H9 (cell line): ENCODE measurements at regions not wholly inside any gene's neighbourhood (a gene's known extent, or its start where the extent isn't known, plus 50 kb on each side); places are given as distances from the start of the nearest gene placed in this dataset.

Experiments
- DNase-seq: peaks from one replicate; pipeline ENCODE4 v3.0.0-alpha.2; 2017
- H2AFZ ChIP-seq: one replicate; pipeline ENCODE4 v1.6.1; 2013; ENCODE audit warnings: mild to moderate bottlenecking, low read length, control low read depth, moderate library complexity
- H2AK5ac ChIP-seq: 2 replicates; pipeline ENCODE4 v1.6.1; 2013; ENCODE audit warnings: low read length, control low read depth, mixed read lengths; ENCODE audit not compliant: insufficient read length
- H2BK120ac ChIP-seq: one replicate; pipeline ENCODE4 v1.6.1; 2013; ENCODE audit warnings: low read depth, mild to moderate bottlenecking, low read length, control low read depth, inconsistent platforms; ENCODE audit not compliant: poor library complexity, severe bottlenecking
- H2BK12ac ChIP-seq: 2 replicates; pipeline ENCODE4 v1.6.1; 2013; ENCODE audit warnings: low read length, control low read depth, mixed read lengths, low read depth; ENCODE audit not compliant: insufficient read length
- H2BK15ac ChIP-seq: 2 replicates; pipeline ENCODE4 v1.6.1; 2013; ENCODE audit warnings: low read depth, low read length, control low read depth
- H2BK20ac ChIP-seq: one replicate; pipeline ENCODE4 v1.6.1; 2013; ENCODE audit warnings: low read depth, mild to moderate bottlenecking, low read length, control low read depth, inconsistent platforms; ENCODE audit not compliant: poor library complexity, severe bottlenecking
- H2BK5ac ChIP-seq: 2 replicates; pipeline ENCODE4 v1.6.1; 2013; ENCODE audit warnings: low read length, control low read depth, mixed read lengths; ENCODE audit not compliant: insufficient read length
- H3K14ac ChIP-seq: 2 replicates; pipeline ENCODE4 v1.6.1; 2013; ENCODE audit warnings: low read length, control low read depth; ENCODE audit not compliant: insufficient read depth
- H3K18ac ChIP-seq: 2 replicates; pipeline ENCODE4 v1.6.1; 2013; ENCODE audit warnings: low read depth, mild to moderate bottlenecking, mixed read lengths, low read length, control low read depth; ENCODE audit not compliant: insufficient read length
- H3K23ac ChIP-seq: 2 replicates; pipeline ENCODE4 v1.6.1; 2013; ENCODE audit warnings: low read length, control low read depth, mixed read lengths, low read depth; ENCODE audit not compliant: insufficient read length
- H3K23me2 ChIP-seq: 2 replicates; pipeline ENCODE4 v1.6.1; 2013; ENCODE audit warnings: low read depth, mild to moderate bottlenecking, mixed read lengths, low read length, control low read depth; ENCODE audit not compliant: insufficient read length, poor library complexity, severe bottlenecking
- H3K27ac ChIP-seq: 2 replicates; pipeline ENCODE4 v1.5.1; 2013; ENCODE audit warnings: low read length, control low read depth, mixed read lengths, low read depth; ENCODE audit not compliant: insufficient read length
- H3K27me3 ChIP-seq: 2 replicates; pipeline ENCODE4 v1.6.1; 2013; ENCODE audit warnings: low read length, control low read depth, inconsistent platforms; ENCODE audit not compliant: insufficient read depth
- H3K4ac ChIP-seq: 2 replicates; pipeline ENCODE4 v1.6.1; 2013; ENCODE audit warnings: low read depth, mild to moderate bottlenecking, control low read depth, inconsistent platforms, low read length, moderate library complexity
- H3K4me1 ChIP-seq: 2 replicates; pipeline ENCODE4 v1.6.1; 2013; ENCODE audit warnings: low read length, control low read depth, inconsistent platforms; ENCODE audit not compliant: insufficient read depth
- H3K4me2 ChIP-seq: 2 replicates; pipeline ENCODE4 v1.6.1; 2013; ENCODE audit warnings: low read length, control low read depth, mixed read lengths; ENCODE audit not compliant: insufficient read length, insufficient read depth
- H3K56ac ChIP-seq: 2 replicates; pipeline ENCODE4 v1.6.1; 2013; ENCODE audit warnings: low read depth, mild to moderate bottlenecking, mixed read lengths, low read length, control low read depth; ENCODE audit not compliant: insufficient read length
- H3K79me1 ChIP-seq: 2 replicates; pipeline ENCODE4 v1.6.1; 2013; ENCODE audit warnings: low read depth, mild to moderate bottlenecking, moderate library complexity, low read length, control low read depth, inconsistent platforms; ENCODE audit not compliant: insufficient read depth, poor library complexity, severe bottlenecking
- H3K79me2 ChIP-seq: 2 replicates; pipeline ENCODE4 v1.6.1; 2013; ENCODE audit warnings: low read length, control low read depth, inconsistent platforms; ENCODE audit not compliant: insufficient read depth
- H3K9ac ChIP-seq: 2 replicates; pipeline ENCODE4 v1.6.1; 2013; ENCODE audit warnings: low read length, control low read depth, mixed read lengths; ENCODE audit not compliant: insufficient read length; ENCODE audit errors: extremely low read depth
- H3K9me3 ChIP-seq: one replicate; pipeline ENCODE4 v1.6.1; 2013; ENCODE audit warnings: low read depth, low read length, inconsistent platforms; ENCODE audit not compliant: control insufficient read depth
- H3T11ph ChIP-seq: one replicate; pipeline ENCODE4 v1.6.1; 2013; ENCODE audit warnings: mild to moderate bottlenecking, low read length, control low read depth, inconsistent platforms
- H4K20me1 ChIP-seq: one replicate; pipeline ENCODE4 v1.6.1; 2013; ENCODE audit not compliant: control insufficient read depth, insufficient read length, insufficient read depth
- H4K5ac ChIP-seq: 2 replicates; pipeline ENCODE4 v1.6.1; 2013; ENCODE audit warnings: low read depth, mild to moderate bottlenecking, mixed read lengths, low read length, control low read depth; ENCODE audit not compliant: insufficient read length
- H4K8ac ChIP-seq: replicated peaks from 2 replicates; pipeline ENCODE4 v1.6.1; 2013; ENCODE audit warnings: low read length, control low read depth, mixed read lengths, low read depth; ENCODE audit not compliant: insufficient read length
- H4K91ac ChIP-seq: 2 replicates; pipeline ENCODE4 v1.6.1; 2013; ENCODE audit warnings: low read depth, mild to moderate bottlenecking, moderate library complexity, mixed read lengths, low read length, control low read depth; ENCODE audit not compliant: insufficient read length
- H3K27ac Mint-ChIP-seq, 3 experiments: 2 replicates in 2 of 3; 3 replicates in 1 of 3; pipeline ENCODE4 v1.8.0; 2020 to 2021; ENCODE audit warnings: mixed read lengths in 3 of 3, mild to moderate bottlenecking in 1 of 3, moderate library complexity in 1 of 3
- H3K27me3 Mint-ChIP-seq: 2 replicates; pipeline ENCODE4 v1.8.0; 2021; ENCODE audit warnings: low read depth, mild to moderate bottlenecking, moderate library complexity, mixed read lengths
- H3K36me3 Mint-ChIP-seq, 3 experiments: 2 replicates in 2 of 3; 3 replicates in 1 of 3; pipeline ENCODE4 v1.8.0; 2020 to 2021; ENCODE audit warnings: low read depth in 3 of 3, mixed read lengths in 3 of 3; ENCODE audit not compliant: insufficient read depth in 1 of 3
- H3K4me1 Mint-ChIP-seq, 2 experiments: 2 replicates each; pipeline ENCODE4 v1.8.0; 2020; ENCODE audit warnings: mixed read lengths in 2 of 2
- H3K4me3 Mint-ChIP-seq, 2 experiments: 2 replicates in 1 of 2; 3 replicates in 1 of 2; pipeline ENCODE4 v1.8.0; 2020 to 2021; ENCODE audit warnings: mild to moderate bottlenecking in 2 of 2, mixed read lengths in 2 of 2, moderate library complexity in 1 of 2
- H3K9me3 Mint-ChIP-seq, 2 experiments: 2 replicates in 1 of 2; 3 replicates in 1 of 2; pipeline ENCODE4 v1.8.0; 2020; ENCODE audit warnings: mild to moderate bottlenecking in 2 of 2, mixed read lengths in 2 of 2, moderate library complexity in 1 of 2
- WGBS: extraction: QIAGEN DNeasy Blood & Tissue Kit; methylation state at CpG from one replicate; pipeline ENCODE4 v1.1.7; 2013; ENCODE audit warnings: missing lambda C conversion rate, low lambda C conversion rate, mixed read lengths; ENCODE audit not compliant: insufficient read length; ENCODE audit errors: extremely low coverage; 5-methylcytosine and 5-hydroxymethylcytosine counted together
- TF ChIP-seq, protein P1 (sequence below): fragments of 200-600 bp; sonication (generic); conservative IDR thresholded peaks from 3 replicates; pipeline ENCODE4 v1.8.0; 2021; ENCODE audit warnings: antibody characterized with exemption, mild to moderate bottlenecking

DNA sequence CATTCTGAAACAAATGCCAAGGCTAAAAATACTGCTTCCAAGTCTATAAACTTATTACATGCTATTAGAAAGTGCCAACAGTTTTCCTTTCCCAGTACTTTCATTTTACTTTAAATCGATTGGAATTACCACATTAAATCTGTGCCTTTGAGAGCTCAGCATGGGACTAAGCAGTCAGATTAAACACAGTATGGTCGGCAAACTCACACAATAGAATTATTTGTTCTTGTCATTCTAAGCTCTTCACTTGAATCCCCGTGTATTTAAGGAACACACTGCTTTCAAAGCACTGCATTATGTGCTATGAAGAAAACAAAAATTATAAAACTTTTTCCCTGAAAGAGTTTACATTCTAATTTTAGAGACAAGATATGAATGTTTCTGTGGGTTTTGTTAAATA is 444.4 kb upstream of the SLC39A10 start:
- no peak overlapping the region for H4K91ac ChIP-seq
- Mint-ChIP-seq H3K27me3 (peaks cover 2% of the 10 kb centered on the region), H3K4me1 (peaks cover 16 to 25% of the 10 kb centered on the region in 2 experiments), H3K9me3 (no peaks in the 10 kb centered on the region), H3K27ac (peak overlapping the region in 1 of 3 experiments; percentile 21; a peak in 1 of 7 replicates), H3K36me3 (no peaks in the 10 kb centered on the region), H3K4me3 (no peak overlapping the region)
- no peaks in the 10 kb centered on the region for H4K20me1 ChIP-seq
- no peak overlapping the region for H3K14ac ChIP-seq
- DNase-seq: no peak
- H3K79me1 ChIP-seq: no peaks in the 10 kb centered on the region
- H2BK20ac ChIP-seq: no peak overlapping the region
- no peak overlapping the region for H3K18ac ChIP-seq
- no CpG with 5 or more reads among the region's 3 CpGs for WGBS
- no peak overlapping the region for H4K5ac ChIP-seq
- no peaks in the 10 kb centered on the region for H3K23me2 ChIP-seq
- no peaks in the 10 kb centered on the region for H3K79me2 ChIP-seq
- H3K9me3 ChIP-seq: no peaks in the 10 kb centered on the region
- no peak overlapping the region for H3K9ac ChIP-seq
- H2BK12ac ChIP-seq: no peak overlapping the region
- no peaks in the 10 kb centered on the region for H3K4me1 ChIP-seq
- H4K8ac ChIP-seq: no peak overlapping the region
- no peaks in the 10 kb centered on the region for H3K27me3 ChIP-seq
- H2BK120ac ChIP-seq: no peak overlapping the region
- no peak overlapping the region for H2BK15ac ChIP-seq
- no peak overlapping the region for H2AFZ ChIP-seq
- no peak overlapping the region for H3K4me2 ChIP-seq
- TF ChIP-seq, protein P1, sequence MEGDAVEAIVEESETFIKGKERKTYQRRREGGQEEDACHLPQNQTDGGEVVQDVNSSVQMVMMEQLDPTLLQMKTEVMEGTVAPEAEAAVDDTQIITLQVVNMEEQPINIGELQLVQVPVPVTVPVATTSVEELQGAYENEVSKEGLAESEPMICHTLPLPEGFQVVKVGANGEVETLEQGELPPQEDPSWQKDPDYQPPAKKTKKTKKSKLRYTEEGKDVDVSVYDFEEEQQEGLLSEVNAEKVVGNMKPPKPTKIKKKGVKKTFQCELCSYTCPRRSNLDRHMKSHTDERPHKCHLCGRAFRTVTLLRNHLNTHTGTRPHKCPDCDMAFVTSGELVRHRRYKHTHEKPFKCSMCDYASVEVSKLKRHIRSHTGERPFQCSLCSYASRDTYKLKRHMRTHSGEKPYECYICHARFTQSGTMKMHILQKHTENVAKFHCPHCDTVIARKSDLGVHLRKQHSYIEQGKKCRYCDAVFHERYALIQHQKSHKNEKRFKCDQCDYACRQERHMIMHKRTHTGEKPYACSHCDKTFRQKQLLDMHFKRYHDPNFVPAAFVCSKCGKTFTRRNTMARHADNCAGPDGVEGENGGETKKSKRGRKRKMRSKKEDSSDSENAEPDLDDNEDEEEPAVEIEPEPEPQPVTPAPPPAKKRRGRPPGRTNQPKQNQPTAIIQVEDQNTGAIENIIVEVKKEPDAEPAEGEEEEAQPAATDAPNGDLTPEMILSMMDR: no peak
- H3K4ac ChIP-seq: no peak overlapping the region
- H3K56ac ChIP-seq: no peak overlapping the region
- no peak overlapping the region for H3K27ac ChIP-seq
- no peak overlapping the region for H3T11ph ChIP-seq
- H3K23ac ChIP-seq: no peak overlapping the region
- no peak overlapping the region for H2BK5ac ChIP-seq
- H2AK5ac ChIP-seq: no peak overlapping the region
